ENCODE measurements at regions not wholly inside any gene's neighbourhood (a gene's known extent, or its start where the extent isn't known, plus 50 kb on each side); places are given as distances from the start of the nearest gene placed in this dataset.

DNA sequence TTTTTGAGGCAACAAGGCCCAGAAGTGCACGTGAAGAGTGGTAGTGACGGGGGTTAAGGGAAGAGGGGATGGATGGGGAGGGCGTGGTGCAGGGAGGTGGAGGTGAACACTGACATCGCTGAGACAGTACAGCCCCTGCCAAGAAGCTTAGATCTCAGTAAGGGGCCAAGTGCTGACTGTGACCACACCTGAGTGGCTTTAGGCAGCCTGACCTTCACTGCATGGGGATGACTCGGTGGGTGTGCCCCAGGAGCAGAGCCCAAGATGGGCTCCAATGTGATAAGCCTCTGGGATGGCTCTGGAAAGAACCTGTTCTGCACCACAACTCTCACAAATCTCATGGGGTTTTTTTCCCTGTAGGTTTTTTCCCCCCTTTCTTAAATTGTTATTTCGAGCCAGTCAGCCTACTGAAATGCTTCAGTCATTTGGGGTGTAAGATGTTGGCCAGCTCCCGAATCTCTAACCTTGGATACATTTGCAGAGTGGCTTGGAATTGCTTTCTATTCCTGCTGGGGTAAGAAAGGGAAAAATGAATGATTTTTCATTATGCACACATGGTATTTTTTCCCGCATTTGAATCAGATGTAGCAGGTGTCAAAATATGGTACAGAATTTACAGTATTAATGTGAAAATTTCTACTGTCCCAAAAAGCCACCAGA is 165.0 kb downstream of the TM9SF2 start:
- TF ChIP-seq POLR2A (IDR thresholded peaks at IDR 0.05), result no peak
- TF ChIP-seq, protein P1, sequence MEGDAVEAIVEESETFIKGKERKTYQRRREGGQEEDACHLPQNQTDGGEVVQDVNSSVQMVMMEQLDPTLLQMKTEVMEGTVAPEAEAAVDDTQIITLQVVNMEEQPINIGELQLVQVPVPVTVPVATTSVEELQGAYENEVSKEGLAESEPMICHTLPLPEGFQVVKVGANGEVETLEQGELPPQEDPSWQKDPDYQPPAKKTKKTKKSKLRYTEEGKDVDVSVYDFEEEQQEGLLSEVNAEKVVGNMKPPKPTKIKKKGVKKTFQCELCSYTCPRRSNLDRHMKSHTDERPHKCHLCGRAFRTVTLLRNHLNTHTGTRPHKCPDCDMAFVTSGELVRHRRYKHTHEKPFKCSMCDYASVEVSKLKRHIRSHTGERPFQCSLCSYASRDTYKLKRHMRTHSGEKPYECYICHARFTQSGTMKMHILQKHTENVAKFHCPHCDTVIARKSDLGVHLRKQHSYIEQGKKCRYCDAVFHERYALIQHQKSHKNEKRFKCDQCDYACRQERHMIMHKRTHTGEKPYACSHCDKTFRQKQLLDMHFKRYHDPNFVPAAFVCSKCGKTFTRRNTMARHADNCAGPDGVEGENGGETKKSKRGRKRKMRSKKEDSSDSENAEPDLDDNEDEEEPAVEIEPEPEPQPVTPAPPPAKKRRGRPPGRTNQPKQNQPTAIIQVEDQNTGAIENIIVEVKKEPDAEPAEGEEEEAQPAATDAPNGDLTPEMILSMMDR (IDR thresholded peaks at IDR 0.05), result no peak
